Mammary epithelial cell (primary cell): ENCODE measurements at regions not wholly inside any gene's neighbourhood (a gene's known extent, or its start where the extent isn't known, plus 50 kb on each side); places are given as distances from the start of the nearest gene placed in this dataset.

ENCODE experiments used
- EZH2 ChIP-seq: IDR thresholded peaks from 2 replicates; pipeline ENCODE4 v1.6.1; 2012; ENCODE audit warnings: low read length, inconsistent platforms, borderline replicate concordance
- TF ChIP-seq, protein P1 (sequence below), 2 donors: IDR thresholded peaks in 1 of 2; conservative IDR thresholded peaks in 1 of 2; 2 replicates each; pipeline ENCODE4 v1.5.1; 2011 to 2012; ENCODE audit warnings: inconsistent platforms in 2 of 2, low read length in 2 of 2, mild to moderate bottlenecking in 2 of 2, control low read depth in 1 of 2, low read depth in 1 of 2; ENCODE audit not compliant: insufficient read depth in 1 of 2; ENCODE audit errors: extremely low read depth in 1 of 2

DNA sequence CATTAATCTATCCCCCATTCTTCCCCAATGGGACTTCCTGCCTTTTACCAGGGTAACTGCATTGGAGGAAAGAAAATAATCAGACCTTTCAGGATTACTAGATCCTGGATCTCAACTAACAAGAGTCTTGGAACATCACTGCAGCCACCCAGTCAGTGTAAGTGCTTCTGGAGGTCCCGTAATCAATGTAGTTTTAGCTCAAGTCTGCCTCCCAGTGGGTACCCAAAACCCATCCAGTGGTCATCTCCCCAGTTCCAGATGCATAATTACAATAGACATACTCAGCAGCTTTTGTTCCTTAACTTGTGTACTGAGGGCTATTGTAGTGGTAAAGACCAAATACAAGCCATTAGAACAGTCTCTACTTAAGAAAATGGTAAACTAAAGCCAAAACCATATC is 319.1 kb downstream of the GPATCH2 start:
- TF ChIP-seq, protein P1, sequence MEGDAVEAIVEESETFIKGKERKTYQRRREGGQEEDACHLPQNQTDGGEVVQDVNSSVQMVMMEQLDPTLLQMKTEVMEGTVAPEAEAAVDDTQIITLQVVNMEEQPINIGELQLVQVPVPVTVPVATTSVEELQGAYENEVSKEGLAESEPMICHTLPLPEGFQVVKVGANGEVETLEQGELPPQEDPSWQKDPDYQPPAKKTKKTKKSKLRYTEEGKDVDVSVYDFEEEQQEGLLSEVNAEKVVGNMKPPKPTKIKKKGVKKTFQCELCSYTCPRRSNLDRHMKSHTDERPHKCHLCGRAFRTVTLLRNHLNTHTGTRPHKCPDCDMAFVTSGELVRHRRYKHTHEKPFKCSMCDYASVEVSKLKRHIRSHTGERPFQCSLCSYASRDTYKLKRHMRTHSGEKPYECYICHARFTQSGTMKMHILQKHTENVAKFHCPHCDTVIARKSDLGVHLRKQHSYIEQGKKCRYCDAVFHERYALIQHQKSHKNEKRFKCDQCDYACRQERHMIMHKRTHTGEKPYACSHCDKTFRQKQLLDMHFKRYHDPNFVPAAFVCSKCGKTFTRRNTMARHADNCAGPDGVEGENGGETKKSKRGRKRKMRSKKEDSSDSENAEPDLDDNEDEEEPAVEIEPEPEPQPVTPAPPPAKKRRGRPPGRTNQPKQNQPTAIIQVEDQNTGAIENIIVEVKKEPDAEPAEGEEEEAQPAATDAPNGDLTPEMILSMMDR (conservative IDR thresholded peaks at IDR 0.05 in 1 of 2, IDR thresholded peaks at IDR 0.05 in 1 of 2; ENCODE audit: extremely low read depth in 1 of 2, insufficient read depth in 1 of 2, low read depth in 1 of 2, low read length in 2 of 2): peak in 1 of 2 donors; percentile 6
- no peak for TF ChIP-seq EZH2
